IMR-90 (cell line): ENCODE measurements at regions not wholly inside any gene's neighbourhood (a gene's known extent, or its start where the extent isn't known, plus 50 kb on each side); places are given as distances from the start of the nearest gene placed in this dataset.

ENCODE experiments used
- CEBPB ChIP-seq: IDR thresholded peaks from 2 replicates; pipeline ENCODE4 v1.6.1; 2012; ENCODE audit warnings: low read depth, low read length, improper control_type of control experiment
- CTCF ChIP-seq: conservative IDR thresholded peaks from 2 replicates; pipeline ENCODE4 v1.5.1; 2012; ENCODE audit warnings: mild to moderate bottlenecking, low read depth, low read length, improper control_type of control experiment
- POLR2A ChIP-seq: IDR thresholded peaks from 2 replicates; pipeline ENCODE4 v1.6.1; 2012; ENCODE audit warnings: mild to moderate bottlenecking, low read depth, low read length
- SMC3 ChIP-seq: fragments of 150-350 bp; IDR thresholded peaks from 2 replicates; pipeline ENCODE4 v1.6.1; 2016; ENCODE audit warnings: low read depth, mild to moderate bottlenecking, antibody characterized with exemption, low read length, moderate library complexity

GRCh38 chrX:79728421-79728820 is 286.1 kb upstream of the TBX22 start:
- TF ChIP-seq CTCF (no peak), POLR2A (no peak), SMC3 (no peak), CEBPB (no peak)
